ENCODE measurements at regions not wholly inside any gene's neighbourhood (a gene's known extent, or its start where the extent isn't known, plus 50 kb on each side); places are given as distances from the start of the nearest gene placed in this dataset.

- TF ChIP-seq CTCF (conservative IDR thresholded peaks at IDR 0.05; ENCODE audit: low read depth, low read length) = no peak
- TF ChIP-seq ELK1 (IDR thresholded peaks at IDR 0.05; ENCODE audit: borderline replicate concordance, low read depth, low read length) = no peak
- no peak for TF ChIP-seq POLR2A (IDR thresholded peaks at IDR 0.05; ENCODE audit: low read depth, low read length)
- TF ChIP-seq BHLHE40 (IDR thresholded peaks at IDR 0.05; ENCODE audit: low read depth, low read length) = no peak
- TF ChIP-seq MAZ (IDR thresholded peaks at IDR 0.05; ENCODE audit: borderline replicate concordance, low read depth, low read length) = no peak
- no peak for TF ChIP-seq RFX5 (IDR thresholded peaks at IDR 0.05; ENCODE audit: low read depth, low read length)
- TF ChIP-seq CEBPB (IDR thresholded peaks at IDR 0.05; ENCODE audit: low read depth, low read length) = no peak
- TF ChIP-seq RCOR1 (IDR thresholded peaks at IDR 0.05; ENCODE audit: insufficient replicate concordance, low read length) = no peak
- TF ChIP-seq RAD21 (IDR thresholded peaks at IDR 0.05; ENCODE audit: low read length) = no peak
These were observed 1070.6 kb downstream of the PCDH9 start for GRCh38 chr13:66159511-66159910.
